HCT116 (cell line): ENCODE measurements at regions not wholly inside any gene's neighbourhood (a gene's known extent, or its start where the extent isn't known, plus 50 kb on each side); places are given as distances from the start of the nearest gene placed in this dataset.

ENCODE experiments used
- ATAC-seq: fragments of 200-7000 bp; cut with Tn5 transposase; 2 replicates; pipeline ENCODE4 v1.9.1; 2020; ENCODE audit warnings: mild to moderate bottlenecking, moderate library complexity
- BruUV-seq: library from RNA; stranded (reverse); fragments of 400-500 nt; replicated peaks from 2 replicates; lab custom pipeline; 2021; lab: Mats Ljungman, UMichigan
- CTCF ChIA-PET: fragments of 300-600 bp; sonication (Branson Sonifier 250); formaldehyde crosslinking; loops from one replicate; lab custom pipeline; 2021; ENCODE audit warnings: antibody characterized with exemption; lab: Charles Lee
- POLR2A ChIA-PET: fragments of 300-600, 350-600 bp; sonication (Branson Sonifier 250); formaldehyde crosslinking; loops from one replicate; lab custom pipeline; 2021; ENCODE audit warnings: antibody characterized with exemption; lab: Charles Lee
- RAD21 ChIA-PET, 2 experiments: fragments of 300-600 bp; sonication (Branson Sonifier 250); formaldehyde crosslinking; loops; one replicate each; lab custom pipeline; 2023; ENCODE audit warnings: low total read pairs in 2 of 2; ENCODE audit not compliant: uncharacterized antibody in 2 of 2, unreplicated experiment in 2 of 2, low non-redundant PET in 1 of 2; lab: Charles Lee
- DNase-seq: peaks from one replicate; pipeline ENCODE4 v3.0.0-alpha.2; 2010; ENCODE audit warnings: low read depth, low spot score
- H2AFZ ChIP-seq: fragments of 200-600 bp; shearing (Covaris generic), sonication (generic); 2 replicates; pipeline ENCODE4 v1.6.1; 2017; ENCODE audit warnings: low read depth, mixed run types, mixed read lengths, antibody characterized with exemption, low read length; ENCODE audit not compliant: poor library complexity, severe bottlenecking
- H3K27ac ChIP-seq: 2 replicates; pipeline ENCODE4 v1.5.1; 2012; ENCODE audit warnings: low read depth, low read length
- H3K27me3 ChIP-seq: fragments of 200-600 bp; sonication (generic); 2 replicates; pipeline ENCODE4 v1.6.1; 2016; ENCODE audit warnings: mixed run types, low read length, mixed read lengths; ENCODE audit not compliant: insufficient read depth
- H3K36me3 ChIP-seq, 2 experiments: fragments of 200-500 bp in 1 of 2; fragments of 200-600 bp in 1 of 2; sonication (Bioruptor generic) in 1 of 2; sonication (generic) in 1 of 2; 2 replicates each; pipeline versions ENCODE4 v1.5.1 to v1.6.1; 2014 to 2016; ENCODE audit warnings: low read length in 2 of 2, inconsistent platforms in 1 of 2, mixed read lengths in 1 of 2, mixed run types in 1 of 2; ENCODE audit not compliant: insufficient read depth in 2 of 2, control insufficient read depth in 1 of 2
- H3K4me1 ChIP-seq, 2 experiments: fragments of 200-600 bp in 1 of 2; sonication (generic) in 1 of 2; 2 replicates each; pipeline versions ENCODE4 v1.5.1 to v1.6.1; 2012 to 2017; ENCODE audit warnings: low read length in 2 of 2, inconsistent platforms in 1 of 2, mild to moderate bottlenecking in 1 of 2, mixed read lengths in 1 of 2, mixed run types in 1 of 2, moderate library complexity in 1 of 2; ENCODE audit not compliant: insufficient read depth in 2 of 2, control insufficient read depth in 1 of 2
- H3K4me2 ChIP-seq: fragments of 200-600 bp; sonication (generic); 2 replicates; pipeline ENCODE4 v1.6.1; 2017; ENCODE audit warnings: mixed run types, low read length, mixed read lengths
- H3K4me3 ChIP-seq, 2 experiments: fragments of 200-600 bp in 1 of 2; sonication (generic) in 1 of 2; replicated peaks in 1 of 2; 2 replicates each; pipeline ENCODE4 v1.5.1; 2011 to 2016; ENCODE audit warnings: low read length in 2 of 2, control low read depth in 1 of 2, low read depth in 1 of 2, mild to moderate bottlenecking in 1 of 2, mixed read lengths in 1 of 2, mixed run types in 1 of 2
- H3K79me2 ChIP-seq: fragments of 200-600 bp; sonication (generic); 2 replicates; pipeline ENCODE4 v1.6.1; 2017; ENCODE audit warnings: mild to moderate bottlenecking, mixed run types, low read length, moderate library complexity, mixed read lengths; ENCODE audit not compliant: insufficient read depth
- H3K9ac ChIP-seq: fragments of 200-600 bp; sonication (generic); 2 replicates; pipeline ENCODE4 v1.6.1; 2016; ENCODE audit warnings: low read length, mixed read lengths
- H3K9me2 ChIP-seq: fragments of 200-600 bp; sonication (generic), shearing (Covaris generic); 2 replicates; pipeline ENCODE4 v1.6.1; 2017; ENCODE audit warnings: mixed run types, mild to moderate bottlenecking, moderate library complexity; ENCODE audit not compliant: insufficient read depth
- H3K9me3 ChIP-seq, 2 experiments: fragments of 200-500 bp in 1 of 2; fragments of 200-600 bp in 1 of 2; sonication (Bioruptor generic) in 1 of 2; sonication (generic) in 1 of 2; 2 replicates each; pipeline ENCODE4 v1.6.1; 2014 to 2017; ENCODE audit warnings: low read length in 2 of 2, mixed read lengths in 2 of 2, inconsistent platforms in 1 of 2, low read depth in 1 of 2, mild to moderate bottlenecking in 1 of 2, mixed run types in 1 of 2, moderate library complexity in 1 of 2; ENCODE audit not compliant: control insufficient read depth in 1 of 2, insufficient read depth in 1 of 2
- H4K20me1 ChIP-seq: fragments of 200-600 bp; sonication (generic), shearing (Covaris generic); 2 replicates; pipeline ENCODE4 v1.6.1; 2017; ENCODE audit warnings: mixed run types, mild to moderate bottlenecking, moderate library complexity; ENCODE audit not compliant: insufficient read depth
- CTCF ChIP-seq, 3 experiments: fragments of 200-600 bp in 1 of 3; sonication (generic) in 1 of 3; IDR thresholded peaks in 2 of 3; conservative IDR thresholded peaks in 1 of 3; 2 replicates each; pipeline ENCODE4 v1.5.1; 2012 to 2017; ENCODE audit warnings: low read depth in 2 of 3, low read length in 2 of 3, antibody characterized with exemption in 1 of 3, borderline replicate concordance in 1 of 3, control low read depth in 1 of 3, mild to moderate bottlenecking in 1 of 3, mixed read lengths in 1 of 3, mixed run types in 1 of 3, moderate library complexity in 1 of 3; ENCODE audit not compliant: insufficient read depth in 1 of 3
- EZH2 ChIP-seq: fragments of 200-600 bp; sonication (generic); IDR thresholded peaks from 2 replicates; pipeline ENCODE4 v1.6.1; 2017; ENCODE audit warnings: antibody characterized with exemption, mixed run types
- EZH2phosphoT487 ChIP-seq: fragments of 200-600 bp; IDR thresholded peaks from 2 replicates; pipeline ENCODE4 v1.6.1; 2018; ENCODE audit warnings: antibody characterized with exemption, borderline replicate concordance
- FOSL1 ChIP-seq: IDR thresholded peaks from 2 replicates; pipeline ENCODE4 v1.6.1; 2012; ENCODE audit warnings: low read depth
- JUND ChIP-seq: IDR thresholded peaks from 2 replicates; pipeline ENCODE4 v1.6.1; 2012
- MAX ChIP-seq: IDR thresholded peaks from 2 replicates; pipeline ENCODE4 v1.6.1; 2012
- REST ChIP-seq: IDR thresholded peaks from 2 replicates; pipeline ENCODE4 v1.6.1; 2012; ENCODE audit warnings: low read depth
- SIN3A ChIP-seq: IDR thresholded peaks from 2 replicates; pipeline ENCODE4 v1.6.1; 2012; ENCODE audit warnings: low read depth
- SRF ChIP-seq: IDR thresholded peaks from 2 replicates; pipeline ENCODE4 v1.6.1; 2012; ENCODE audit warnings: low read depth
- TCF7L2 ChIP-seq: IDR thresholded peaks from 2 replicates; pipeline ENCODE4 v1.7.0; 2011; ENCODE audit warnings: borderline replicate concordance, inconsistent platforms; ENCODE audit not compliant: insufficient read depth, insufficient read length; ENCODE audit errors: extremely low read depth
- intact Hi-C: fragments of 100-400 bp; cut with micrococcal nuclease; formaldehyde crosslinking; loops from 2 replicates; pipeline ENCODE4 v1.10.0; 2022

DNA sequence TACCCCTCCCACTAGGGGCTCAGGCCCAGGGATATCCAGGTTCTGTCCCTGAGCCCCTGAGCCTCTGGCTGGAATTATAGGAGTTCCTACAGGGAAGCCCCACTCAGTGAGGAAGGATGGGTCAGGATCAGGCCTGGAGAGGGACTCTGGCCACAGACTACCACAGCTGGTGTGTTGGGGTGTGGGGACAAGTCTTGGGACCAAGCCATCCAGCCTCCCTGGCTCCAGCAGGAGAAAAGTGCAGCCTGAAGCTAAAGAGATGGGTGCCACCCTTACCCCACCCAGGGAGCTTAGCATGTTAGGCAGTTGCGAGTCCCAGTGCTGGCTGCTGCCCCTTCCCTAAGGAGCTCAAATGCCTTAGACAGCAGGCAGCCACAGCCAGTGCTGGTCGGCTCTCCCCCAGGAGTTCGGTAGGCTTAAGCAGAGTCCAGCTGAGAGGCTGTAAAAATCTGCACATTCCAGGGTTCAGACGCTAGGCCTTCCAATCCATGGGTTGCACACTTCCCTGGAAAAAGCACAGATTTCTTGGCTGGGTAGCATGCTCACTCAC, 96.2 kb upstream of the CYYR1 start:
- no peak overlapping the region for H3K27ac ChIP-seq
- ChIA-PET CTCF (no interaction called here), RAD21 (no interaction called here), POLR2A (no interaction called here)
- no peaks in the 10 kb centered on the region for H4K20me1 ChIP-seq
- no peaks in the 10 kb centered on the region for H3K4me1 ChIP-seq
- intact Hi-C loops = no loop called here
- H3K4me3 ChIP-seq = no peak overlapping the region
- H3K9ac ChIP-seq = no peak overlapping the region
- TF ChIP-seq SIN3A = no peak
- TF ChIP-seq SRF = no peak
- no peak for TF ChIP-seq CTCF (IDR thresholded peaks at IDR 0.05 in 2 of 3, conservative IDR thresholded peaks at IDR 0.05 in 1 of 3; ENCODE audit: borderline replicate concordance in 1 of 3, insufficient read depth in 1 of 3, low read depth in 2 of 3, low read length in 2 of 3)
- no peak for TF ChIP-seq EZH2phosphoT487
- TF ChIP-seq MAX = no peak
- TF ChIP-seq EZH2 = no peak
- TF ChIP-seq TCF7L2 = no peak
- TF ChIP-seq REST = no peak
- no peak for TF ChIP-seq FOSL1
- TF ChIP-seq JUND = no peak
- no peak overlapping the region for H3K4me2 ChIP-seq
- no peak overlapping the region for H2AFZ ChIP-seq
- H3K36me3 ChIP-seq = no peaks in the 10 kb centered on the region
- peaks cover 0 to 5% of the 10 kb centered on the region in 2 experiments; a peak in 2 of 4 replicates for H3K9me3 ChIP-seq
- H3K9me2 ChIP-seq = no peaks in the 10 kb centered on the region
- H3K79me2 ChIP-seq = no peaks in the 10 kb centered on the region
- no TSS peak for BruUV-seq
- DNase-seq = no peak
- ATAC-seq = no peak
- no peaks in the 10 kb centered on the region for H3K27me3 ChIP-seq
